ENCODE measurements at regions not wholly inside any gene's neighbourhood (a gene's known extent, or its start where the extent isn't known, plus 50 kb on each side); places are given as distances from the start of the nearest gene placed in this dataset.

DNA sequence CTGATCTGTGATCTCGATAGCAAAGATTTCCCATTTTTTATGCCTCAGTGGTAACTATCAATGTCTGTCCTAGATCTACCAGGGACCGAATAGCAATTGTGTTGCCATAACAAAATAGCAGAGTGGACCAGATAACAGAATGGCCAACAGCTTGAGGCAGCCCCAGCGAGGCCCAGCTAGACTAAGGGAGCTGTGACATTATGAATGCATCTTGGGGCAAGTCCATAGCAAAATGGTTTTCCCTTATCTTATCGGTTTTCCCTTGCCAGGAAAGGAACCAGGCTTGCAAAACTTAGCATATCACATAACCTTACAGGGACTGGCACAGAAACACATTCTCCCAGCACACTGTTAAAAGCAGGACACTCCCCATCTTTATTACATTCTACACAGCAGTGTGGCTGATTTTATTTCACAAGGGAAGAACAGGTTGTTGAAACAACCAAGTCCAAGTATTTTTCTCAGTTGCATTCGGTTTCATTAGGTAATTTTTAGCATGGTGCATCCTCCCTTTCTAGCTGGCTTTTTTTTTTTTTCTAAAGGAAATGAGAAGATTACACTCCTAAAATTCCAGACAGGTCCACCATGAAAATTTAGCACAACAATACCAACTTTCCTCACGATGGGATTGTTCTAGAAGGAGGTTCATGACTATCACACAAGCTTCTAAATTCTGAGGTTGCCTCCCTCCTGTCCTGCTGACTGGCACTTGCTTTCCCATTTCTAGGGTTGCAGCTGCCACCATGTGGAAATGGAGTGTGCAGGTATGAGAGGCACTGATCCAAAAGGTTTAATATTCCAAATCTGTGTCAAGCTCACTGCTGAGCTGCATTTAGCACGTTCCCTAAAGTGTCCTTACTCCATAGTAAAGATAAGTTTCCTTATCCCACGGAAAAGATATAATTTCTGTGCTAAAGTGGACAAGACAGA is 97.0 kb upstream of the SLC35G4 start:
- H4K20me1 ChIP-seq (replicated peaks; ENCODE audit: insufficient read depth) = no peaks in the 10 kb centered on the region
- TF ChIP-seq NANOG (IDR thresholded peaks at IDR 0.05; ENCODE audit: borderline replicate concordance) (no peak), JUNB (IDR thresholded peaks at IDR 0.05; ENCODE audit: unreplicated experiment) (no peak), EZH2phosphoT487 (IDR thresholded peaks at IDR 0.05; ENCODE audit: unreplicated experiment) (no peak), ZNF331 (CRISPR knock-in tag; IDR thresholded peaks at IDR 0.05; ENCODE audit: low read depth) (no peak), EZH2 (IDR thresholded peaks at IDR 0.05; ENCODE audit: low read depth, unreplicated experiment) (no peak)
- TF ChIP-seq, protein P1, sequence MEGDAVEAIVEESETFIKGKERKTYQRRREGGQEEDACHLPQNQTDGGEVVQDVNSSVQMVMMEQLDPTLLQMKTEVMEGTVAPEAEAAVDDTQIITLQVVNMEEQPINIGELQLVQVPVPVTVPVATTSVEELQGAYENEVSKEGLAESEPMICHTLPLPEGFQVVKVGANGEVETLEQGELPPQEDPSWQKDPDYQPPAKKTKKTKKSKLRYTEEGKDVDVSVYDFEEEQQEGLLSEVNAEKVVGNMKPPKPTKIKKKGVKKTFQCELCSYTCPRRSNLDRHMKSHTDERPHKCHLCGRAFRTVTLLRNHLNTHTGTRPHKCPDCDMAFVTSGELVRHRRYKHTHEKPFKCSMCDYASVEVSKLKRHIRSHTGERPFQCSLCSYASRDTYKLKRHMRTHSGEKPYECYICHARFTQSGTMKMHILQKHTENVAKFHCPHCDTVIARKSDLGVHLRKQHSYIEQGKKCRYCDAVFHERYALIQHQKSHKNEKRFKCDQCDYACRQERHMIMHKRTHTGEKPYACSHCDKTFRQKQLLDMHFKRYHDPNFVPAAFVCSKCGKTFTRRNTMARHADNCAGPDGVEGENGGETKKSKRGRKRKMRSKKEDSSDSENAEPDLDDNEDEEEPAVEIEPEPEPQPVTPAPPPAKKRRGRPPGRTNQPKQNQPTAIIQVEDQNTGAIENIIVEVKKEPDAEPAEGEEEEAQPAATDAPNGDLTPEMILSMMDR (conservative IDR thresholded peaks at IDR 0.05; ENCODE audit: low read depth in 2 of 2) = peak; percentile 41 to 65
- TF ChIP-seq, protein P2, sequence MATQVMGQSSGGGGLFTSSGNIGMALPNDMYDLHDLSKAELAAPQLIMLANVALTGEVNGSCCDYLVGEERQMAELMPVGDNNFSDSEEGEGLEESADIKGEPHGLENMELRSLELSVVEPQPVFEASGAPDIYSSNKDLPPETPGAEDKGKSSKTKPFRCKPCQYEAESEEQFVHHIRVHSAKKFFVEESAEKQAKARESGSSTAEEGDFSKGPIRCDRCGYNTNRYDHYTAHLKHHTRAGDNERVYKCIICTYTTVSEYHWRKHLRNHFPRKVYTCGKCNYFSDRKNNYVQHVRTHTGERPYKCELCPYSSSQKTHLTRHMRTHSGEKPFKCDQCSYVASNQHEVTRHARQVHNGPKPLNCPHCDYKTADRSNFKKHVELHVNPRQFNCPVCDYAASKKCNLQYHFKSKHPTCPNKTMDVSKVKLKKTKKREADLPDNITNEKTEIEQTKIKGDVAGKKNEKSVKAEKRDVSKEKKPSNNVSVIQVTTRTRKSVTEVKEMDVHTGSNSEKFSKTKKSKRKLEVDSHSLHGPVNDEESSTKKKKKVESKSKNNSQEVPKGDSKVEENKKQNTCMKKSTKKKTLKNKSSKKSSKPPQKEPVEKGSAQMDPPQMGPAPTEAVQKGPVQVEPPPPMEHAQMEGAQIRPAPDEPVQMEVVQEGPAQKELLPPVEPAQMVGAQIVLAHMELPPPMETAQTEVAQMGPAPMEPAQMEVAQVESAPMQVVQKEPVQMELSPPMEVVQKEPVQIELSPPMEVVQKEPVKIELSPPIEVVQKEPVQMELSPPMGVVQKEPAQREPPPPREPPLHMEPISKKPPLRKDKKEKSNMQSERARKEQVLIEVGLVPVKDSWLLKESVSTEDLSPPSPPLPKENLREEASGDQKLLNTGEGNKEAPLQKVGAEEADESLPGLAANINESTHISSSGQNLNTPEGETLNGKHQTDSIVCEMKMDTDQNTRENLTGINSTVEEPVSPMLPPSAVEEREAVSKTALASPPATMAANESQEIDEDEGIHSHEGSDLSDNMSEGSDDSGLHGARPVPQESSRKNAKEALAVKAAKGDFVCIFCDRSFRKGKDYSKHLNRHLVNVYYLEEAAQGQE (IDR thresholded peaks at IDR 0.05; ENCODE audit: unreplicated experiment) = no peak
- no peaks in the 10 kb centered on the region for H3K27me3 ChIP-seq (ENCODE audit: insufficient read depth)
- H3K4me3 ChIP-seq = no peak overlapping the region
- H3K4me3 Mint-ChIP-seq = no peak overlapping the region
- no peaks in the 10 kb centered on the region for H3K36me3 ChIP-seq (ENCODE audit: insufficient read depth)
- H3F3A ChIP-seq (replicated peaks; ENCODE audit: low read depth) = no peaks in the 10 kb centered on the region
- no peaks in the 10 kb centered on the region for H3K79me2 ChIP-seq (replicated peaks; ENCODE audit: insufficient read depth)
- H3K9me3 Mint-ChIP-seq = no peaks in the 10 kb centered on the region
- ATAC-seq (peak; percentile 49; the same call in 2 of the 3 replicates), DNase-seq (ENCODE audit: low spot score) (peak; percentile 29)
- H2AFZ ChIP-seq = peak overlapping the region; percentile 9; the same call in 1 of the 2 replicates
- peaks cover 4% of the 10 kb centered on the region; the same call in 1 of the 3 replicates for H3K4me1 Mint-ChIP-seq
- no peaks in the 10 kb centered on the region for H3K36me3 Mint-ChIP-seq (ENCODE audit: low read depth)
- peaks cover 3% of the 10 kb centered on the region for H3K27me3 Mint-ChIP-seq (ENCODE audit: insufficient read depth, low read depth, poor library complexity)
- H3K27ac Mint-ChIP-seq = no peak overlapping the region
- H3K9me2 ChIP-seq (ENCODE audit: insufficient read depth) = no peaks in the 10 kb centered on the region
- H3K4me2 ChIP-seq = no peak overlapping the region
- H3K4me1 ChIP-seq (ENCODE audit: insufficient read depth) = no peaks in the 10 kb centered on the region
- H3K27ac ChIP-seq (ENCODE audit: low read depth) = no peak overlapping the region

DNA sequence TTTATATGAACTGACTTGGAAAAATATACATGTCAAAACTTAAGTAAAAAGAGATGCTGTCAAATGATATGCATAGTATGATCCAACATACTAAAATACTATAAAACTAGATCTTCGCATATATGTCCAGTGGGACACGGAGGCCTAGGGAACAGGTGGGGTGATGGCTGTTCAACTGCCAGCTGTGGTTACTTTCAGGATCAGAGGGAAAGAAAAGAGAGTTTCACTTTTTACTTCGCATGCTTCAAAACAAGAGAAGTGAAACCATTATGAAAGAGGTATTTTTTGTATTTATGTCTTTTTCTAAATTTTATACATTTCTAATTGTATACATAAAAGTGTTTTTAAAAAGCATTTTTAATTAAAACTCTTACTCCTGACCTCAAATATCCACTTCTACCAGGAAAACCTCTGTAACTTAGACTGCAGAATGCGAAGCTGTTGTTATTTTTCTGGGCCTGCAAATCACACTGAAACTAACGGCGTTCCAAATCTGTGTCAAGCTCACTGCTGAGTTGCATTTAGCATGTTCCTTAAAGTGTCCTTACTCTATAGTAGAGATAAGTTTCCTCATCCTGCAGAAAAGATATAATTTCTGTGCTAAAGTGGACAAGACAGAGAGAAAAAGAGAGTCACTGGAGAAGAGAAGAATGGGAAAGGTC is 97.8 kb upstream of the SLC35G4 start:
- peaks cover 4% of the 10 kb centered on the region; the same call in 1 of the 3 replicates for H3K4me1 Mint-ChIP-seq
- H3K4me3 Mint-ChIP-seq = no peak overlapping the region
- H3K27me3 ChIP-seq (ENCODE audit: insufficient read depth) = no peaks in the 10 kb centered on the region
- H4K20me1 ChIP-seq (replicated peaks; ENCODE audit: insufficient read depth) = no peaks in the 10 kb centered on the region
- H3F3A ChIP-seq (replicated peaks; ENCODE audit: low read depth) = no peaks in the 10 kb centered on the region
- no peaks in the 10 kb centered on the region for H3K36me3 ChIP-seq (ENCODE audit: insufficient read depth)
- H3K4me3 ChIP-seq = no peak overlapping the region
- no peaks in the 10 kb centered on the region for H3K9me3 Mint-ChIP-seq
- no peak overlapping the region for H3K4me2 ChIP-seq
- ATAC-seq (no peak), DNase-seq (ENCODE audit: low spot score) (no peak)
- H3K27ac ChIP-seq (ENCODE audit: low read depth) = no peak overlapping the region
- H3K79me2 ChIP-seq (replicated peaks; ENCODE audit: insufficient read depth) = no peaks in the 10 kb centered on the region
- no peaks in the 10 kb centered on the region for H3K36me3 Mint-ChIP-seq (ENCODE audit: low read depth)
- peak overlapping the region; percentile 9; the same call in 1 of the 2 replicates for H2AFZ ChIP-seq
- H3K9me2 ChIP-seq (ENCODE audit: insufficient read depth) = no peaks in the 10 kb centered on the region
- no peaks in the 10 kb centered on the region for H3K4me1 ChIP-seq (ENCODE audit: insufficient read depth)
- no peak overlapping the region for H3K27ac Mint-ChIP-seq
- TF ChIP-seq STAT1 (IDR thresholded peaks at IDR 0.05; ENCODE audit: unreplicated experiment) = no peak
- peaks cover under 1% of the 10 kb centered on the region for H3K27me3 Mint-ChIP-seq (ENCODE audit: insufficient read depth, low read depth, poor library complexity)
